Small intestine (tissue), 7 donors: ENCODE measurements at regions not wholly inside any gene's neighbourhood (a gene's known extent, or its start where the extent isn't known, plus 50 kb on each side); places are given as distances from the start of the nearest gene placed in this dataset.

Experiments
- DNase-seq, 2 donors: peaks; one replicate each; pipeline versions ENCODE4 v3.0.0 to v3.0.0-alpha.2; 2013
- FAIRE-seq: peaks from 2 replicates; lab custom pipeline; 2012; peaks lifted over from hg19 to GRCh38; lab: Jason Lieb, UNC
- H3K27ac ChIP-seq, 3 donors: one replicate each; pipeline ENCODE4 v1.5.1; 2013; ENCODE audit warnings: low read length in 2 of 3, mild to moderate bottlenecking in 2 of 3, control low read depth in 1 of 3, inconsistent platforms in 1 of 3, low read depth in 1 of 3, moderate library complexity in 1 of 3
- H3K27me3 ChIP-seq, 3 donors: one replicate each; pipeline ENCODE4 v1.6.1; 2013; ENCODE audit warnings: low read length in 3 of 3, inconsistent platforms in 1 of 3; ENCODE audit not compliant: control insufficient read depth in 3 of 3, insufficient read depth in 3 of 3
- H3K36me3 ChIP-seq, 3 donors: one replicate each; pipeline ENCODE4 v1.6.1; 2013; ENCODE audit warnings: low read length in 3 of 3, inconsistent platforms in 1 of 3, low read depth in 1 of 3, mild to moderate bottlenecking in 1 of 3, moderate library complexity in 1 of 3; ENCODE audit not compliant: control insufficient read depth in 3 of 3, insufficient read depth in 2 of 3
- H3K4me1 ChIP-seq, 3 donors: one replicate each; pipeline ENCODE4 v1.6.1; 2013; ENCODE audit warnings: low read length in 2 of 3, inconsistent platforms in 1 of 3, low read depth in 1 of 3, mild to moderate bottlenecking in 1 of 3, moderate library complexity in 1 of 3; ENCODE audit not compliant: control insufficient read depth in 3 of 3, insufficient read depth in 2 of 3
- H3K4me3 ChIP-seq, 3 donors: one replicate each; pipeline ENCODE4 v1.5.1; 2013; ENCODE audit warnings: low read length in 3 of 3, control low read depth in 1 of 3, inconsistent platforms in 1 of 3, low read depth in 1 of 3, mild to moderate bottlenecking in 1 of 3, moderate library complexity in 1 of 3
- H3K9me3 ChIP-seq, 2 donors: one replicate each; pipeline ENCODE4 v1.6.1; 2013; ENCODE audit warnings: low read depth in 1 of 2, low read length in 1 of 2; ENCODE audit not compliant: control insufficient read depth in 2 of 2, insufficient read depth in 1 of 2
- WGBS, 3 donors: extraction: QIAGEN DNeasy Blood & Tissue Kit; methylation state at CpG; one replicate each; pipeline ENCODE4 v1.1.7; 2013; 5-methylcytosine and 5-hydroxymethylcytosine counted together
- donor health status: healthy with polysubstance abuse.
- donor health status: control.
- donor health status: control.
- donor health status: Bipolar disorder and iron deficiency.
- donor health status: healthy.

DNA sequence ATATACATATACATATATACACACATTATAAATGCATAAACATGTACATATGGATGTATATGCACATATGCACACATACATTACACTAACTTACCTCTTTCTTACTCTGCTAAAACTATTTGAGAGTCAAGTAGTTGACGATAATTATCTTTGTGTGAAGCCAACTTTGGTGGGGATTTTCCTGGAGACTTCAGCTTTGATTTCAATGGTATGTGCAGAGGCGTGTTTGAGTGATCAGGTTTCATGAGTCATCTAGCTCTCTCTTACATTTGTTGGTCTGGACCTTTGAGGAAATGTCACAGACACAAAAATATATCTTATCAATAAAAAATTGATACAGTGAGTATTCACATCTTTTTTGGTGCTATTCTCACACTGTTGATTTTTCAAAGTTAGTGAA is 769.1 kb upstream of the LUZP2 start:
- Histone ChIP-seq H3K4me1 (peaks cover 0 to 8% (median 0%) of the 10 kb centered on the region in 3 donors), H3K36me3 (no peaks in the 10 kb centered on the region), H3K4me3 (no peak overlapping the region), H3K27me3 (no peaks in the 10 kb centered on the region), H3K9me3 (peaks cover 0 to 12% of the 10 kb centered on the region in 2 donors), H3K27ac (no peak overlapping the region)
- DNase-seq (no peak), FAIRE-seq (no peak)
- 55 to 82% (median 64%) methylated on average over 2 of the region's 2 CpGs for WGBS, 3 donors

DNA sequence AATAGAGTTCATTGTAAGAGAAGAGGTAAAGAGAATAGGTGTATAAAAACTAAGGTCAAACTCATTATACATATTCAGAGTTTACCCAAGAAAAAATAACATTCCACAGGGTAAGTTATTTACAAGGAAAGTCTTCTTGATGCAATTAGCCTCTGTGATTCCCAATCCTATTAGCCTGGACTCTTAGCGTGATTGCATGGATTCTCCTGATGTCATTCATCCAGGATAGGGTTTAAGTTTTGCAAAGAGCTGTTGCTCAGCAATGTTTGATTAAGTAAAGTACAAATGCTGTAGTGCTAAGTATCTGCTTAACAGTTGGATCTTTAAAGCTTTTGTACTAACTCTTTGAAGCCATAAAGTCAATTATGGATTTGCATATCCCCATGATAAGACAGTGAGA is 767.8 kb upstream of the LUZP2 start:
- no peak overlapping the region for H3K27ac ChIP-seq
- WGBS, 3 donors: 71 to 88% (median 81%) methylated on average over 1 of the region's 1 CpG
- no peak for DNase-seq
- H3K9me3 ChIP-seq: peaks cover 0 to 18% of the 10 kb centered on the region in 2 donors
- no peaks in the 10 kb centered on the region for H3K27me3 ChIP-seq
- H3K4me3 ChIP-seq: no peak overlapping the region
- no peaks in the 10 kb centered on the region for H3K36me3 ChIP-seq
- FAIRE-seq: no peak
- peaks cover 0 to 8% (median 0%) of the 10 kb centered on the region in 3 donors for H3K4me1 ChIP-seq

DNA sequence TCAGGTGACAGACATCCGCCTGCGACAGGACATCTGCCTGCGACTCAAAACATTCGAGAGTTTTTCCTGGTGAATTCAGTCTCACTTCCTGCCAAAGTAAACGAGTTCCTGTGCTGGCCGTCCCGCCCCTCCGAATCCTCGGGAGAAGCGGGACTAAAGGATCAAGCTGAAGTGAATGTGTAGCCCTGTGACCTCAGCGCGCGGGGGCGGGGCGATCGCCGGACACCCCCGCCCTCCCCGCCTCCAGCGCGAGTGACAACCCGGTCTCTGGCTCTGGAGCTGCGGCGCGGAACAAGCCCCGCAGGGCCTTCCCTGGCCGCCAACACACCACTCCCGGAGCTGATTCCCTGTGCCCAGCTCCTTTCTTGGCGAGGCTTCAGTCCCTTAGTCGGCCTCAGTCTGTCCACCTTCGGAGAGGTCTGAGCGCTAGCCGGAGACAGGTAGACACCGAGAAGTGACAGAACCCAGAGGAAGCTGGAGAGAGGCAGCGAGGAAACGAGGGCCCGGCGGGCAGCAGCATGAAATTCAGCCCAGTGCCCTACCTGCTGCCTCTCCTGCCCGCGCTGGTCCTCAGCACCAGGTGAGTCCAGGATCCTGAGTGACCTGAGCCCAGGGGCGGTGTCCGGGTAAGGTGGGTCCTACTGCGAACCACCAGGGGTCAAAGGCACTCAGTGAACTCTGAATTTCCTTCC is 766.4 kb upstream of the LUZP2 start:
- no peak overlapping the region for H3K27ac ChIP-seq
- H3K27me3 ChIP-seq: no peaks in the 10 kb centered on the region
- DNase-seq (no peak), FAIRE-seq (no peak)
- H3K9me3 ChIP-seq: peaks cover 0 to 18% of the 10 kb centered on the region in 2 donors
- H3K36me3 ChIP-seq: no peaks in the 10 kb centered on the region
- peaks cover 0 to 8% (median 0%) of the 10 kb centered on the region in 3 donors for H3K4me1 ChIP-seq
- no peak overlapping the region for H3K4me3 ChIP-seq
- WGBS, 3 donors: 93 to 95% (median 94%) methylated on average over 43 of the region's 43 CpGs

DNA sequence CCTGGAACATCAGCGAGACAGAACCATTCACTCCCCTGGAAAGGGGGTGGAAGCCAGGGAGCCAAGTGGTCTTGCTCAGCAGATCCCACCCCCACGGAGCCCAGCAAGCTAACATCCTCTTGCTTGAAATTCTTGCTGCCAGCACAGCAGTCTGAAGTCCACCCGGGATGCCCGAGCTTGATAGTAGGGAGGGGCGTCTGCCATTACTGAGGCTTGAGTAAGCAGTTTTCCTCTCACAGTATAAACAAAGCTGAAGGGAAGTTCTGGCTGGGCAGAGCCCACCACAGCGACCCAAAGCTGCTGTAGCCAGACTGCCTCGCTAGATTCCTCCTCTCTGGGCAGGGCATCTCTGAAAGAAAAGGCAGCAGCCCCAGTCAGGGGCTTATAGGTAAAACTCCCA is 764.8 kb upstream of the LUZP2 start:
- no peak for FAIRE-seq
- H3K27ac ChIP-seq: no peak overlapping the region
- no peaks in the 10 kb centered on the region for H3K36me3 ChIP-seq
- peaks cover 0 to 8% (median 0%) of the 10 kb centered on the region in 3 donors for H3K4me1 ChIP-seq
- WGBS, 3 donors: 17 to 44% (median 28%) methylated on average over 7 of the region's 7 CpGs
- peaks cover 0 to 18% of the 10 kb centered on the region in 2 donors for H3K9me3 ChIP-seq
- H3K27me3 ChIP-seq: no peaks in the 10 kb centered on the region
- no peak overlapping the region for H3K4me3 ChIP-seq
- peak in 1 of 2 donors; percentile 67 for DNase-seq

DNA sequence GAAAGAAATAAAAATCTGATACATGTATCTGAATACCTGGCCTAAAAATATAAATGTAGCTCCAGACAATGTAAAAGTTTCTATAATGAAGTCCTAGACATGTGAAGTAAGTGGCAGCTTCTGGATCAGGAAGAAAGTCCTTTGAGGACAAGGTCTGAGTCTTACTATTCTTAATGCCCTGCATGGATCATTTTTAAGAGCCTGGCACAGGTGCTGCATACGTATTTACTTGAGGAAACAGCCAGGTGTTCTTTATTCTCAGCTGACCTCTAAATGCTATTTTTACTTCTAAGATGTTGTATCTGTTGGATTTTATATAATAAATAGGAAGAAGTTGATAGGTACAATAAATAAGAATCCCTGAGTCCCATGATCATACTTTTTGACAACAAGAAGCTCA is 750.0 kb upstream of the LUZP2 start:
- no peaks in the 10 kb centered on the region for H3K36me3 ChIP-seq
- FAIRE-seq: no peak
- 23 to 58% (median 49%) methylated on average over 1 of the region's 1 CpG for whole genome bisulfite sequencing, 3 donors
- no peak for DNase-seq
- no peaks in the 10 kb centered on the region for H3K27me3 ChIP-seq
- no peak overlapping the region for H3K4me3 ChIP-seq
- H3K27ac ChIP-seq: no peak overlapping the region
- no peaks in the 10 kb centered on the region for H3K4me1 ChIP-seq
- H3K9me3 ChIP-seq: no peaks in the 10 kb centered on the region

DNA sequence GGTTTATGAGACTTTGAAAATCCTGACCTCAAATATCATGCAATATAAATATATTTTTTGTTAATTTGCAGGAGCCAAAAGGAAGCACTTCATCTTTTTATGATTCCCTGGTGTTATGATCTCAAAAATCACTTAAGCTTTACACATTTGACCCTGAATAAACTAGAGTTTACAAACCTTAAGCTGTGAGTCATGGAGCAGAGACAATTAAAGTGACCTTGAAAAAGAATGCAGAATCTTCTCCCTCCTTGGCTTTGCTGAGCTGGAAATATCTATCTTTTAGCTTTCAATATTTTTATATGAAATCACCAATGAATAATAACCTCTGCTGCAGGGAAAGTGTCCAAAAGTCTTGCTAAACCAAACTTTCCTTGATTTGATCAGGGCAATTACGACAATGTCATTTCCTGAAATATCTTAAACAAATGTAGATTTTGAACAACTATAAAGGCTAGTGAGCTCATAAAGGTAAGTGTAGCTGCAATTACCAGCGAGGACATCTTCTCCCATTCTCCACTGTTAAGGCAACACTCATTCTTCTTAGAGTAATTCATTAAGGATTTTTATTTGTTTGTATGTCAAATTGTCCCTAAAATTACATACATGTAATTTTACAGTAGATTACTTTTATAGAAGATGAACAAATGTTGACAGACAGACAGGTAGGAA is 747.0 kb upstream of the LUZP2 start:
- no peaks in the 10 kb centered on the region for H3K9me3 ChIP-seq
- FAIRE-seq (no peak), DNase-seq (no peak)
- H3K27ac ChIP-seq: no peak overlapping the region
- WGBS, 3 donors: 56 to 69% (median 56%) methylated on average over 2 of the region's 2 CpGs
- no peaks in the 10 kb centered on the region for H3K4me1 ChIP-seq
- no peak overlapping the region for H3K4me3 ChIP-seq
- no peaks in the 10 kb centered on the region for H3K36me3 ChIP-seq
- no peaks in the 10 kb centered on the region for H3K27me3 ChIP-seq

DNA sequence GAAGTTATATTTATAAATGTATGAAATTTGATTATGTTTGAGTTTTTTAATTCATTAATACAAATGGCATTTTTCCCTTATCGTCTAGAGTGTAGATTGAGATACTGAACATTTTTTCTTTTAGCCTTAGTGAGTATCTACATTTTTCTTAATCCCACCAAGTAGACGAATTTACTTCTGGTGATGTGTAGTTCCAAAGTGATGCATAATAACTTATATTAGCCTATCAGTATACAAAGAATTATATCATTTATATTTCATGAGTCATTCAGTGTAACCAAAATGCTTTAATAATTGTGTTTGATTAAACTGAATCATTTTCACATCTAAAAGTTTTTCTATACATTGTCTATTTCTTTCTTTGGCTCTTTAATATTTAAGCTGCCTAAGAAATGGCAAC is 745.6 kb upstream of the LUZP2 start:
- 71 to 78% (median 76%) methylated on average over 2 of the region's 2 CpGs for WGBS, 3 donors
- FAIRE-seq: no peak
- DNase-seq: no peak
- Histone ChIP-seq H3K27ac (no peak overlapping the region), H3K4me1 (no peaks in the 10 kb centered on the region), H3K27me3 (no peaks in the 10 kb centered on the region), H3K4me3 (no peak overlapping the region), H3K36me3 (no peaks in the 10 kb centered on the region), H3K9me3 (no peaks in the 10 kb centered on the region)

DNA sequence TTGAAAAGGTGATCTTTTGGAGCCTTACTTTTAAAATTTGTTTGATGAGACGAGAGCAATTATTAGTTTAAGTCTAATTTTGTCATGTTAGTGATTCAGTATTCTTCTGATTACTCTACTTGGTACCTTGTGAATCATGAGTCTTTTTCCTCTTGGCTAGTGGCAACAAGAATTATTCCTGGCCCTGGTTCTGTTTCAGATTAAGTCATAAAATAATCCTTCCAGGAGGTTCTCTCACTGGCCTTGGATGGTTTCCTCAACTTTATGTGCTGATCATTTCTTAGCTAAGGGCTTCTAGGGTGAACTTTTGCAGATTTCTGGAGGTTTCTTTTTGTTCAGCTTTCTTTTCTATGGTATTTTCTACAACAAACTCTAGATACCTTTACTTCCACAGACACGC is 741.8 kb upstream of the LUZP2 start:
- Histone ChIP-seq H3K9me3 (peaks cover 0 to 7% of the 10 kb centered on the region in 2 donors), H3K4me1 (no peaks in the 10 kb centered on the region), H3K4me3 (no peak overlapping the region), H3K27me3 (no peaks in the 10 kb centered on the region), H3K36me3 (no peaks in the 10 kb centered on the region), H3K27ac (no peak overlapping the region)
- 80 to 88% (median 88%) methylated on average over 2 of the region's 2 CpGs for WGBS, 3 donors
- FAIRE-seq (no peak), DNase-seq (no peak)
